NCI-H748 treated with DMSO at 0.1 percent for 48 hours (cell line): ENCODE measurements at regions not wholly inside any gene's neighbourhood (a gene's known extent, or its start where the extent isn't known, plus 50 kb on each side); places are given as distances from the start of the nearest gene placed in this dataset.
"Not testable (repeated sequence)": the region's sequence is repeated elsewhere in the genome, so short reads cannot be mapped to it uniquely, and the experiment has no call there.

Experiments used
- DNase-seq: peaks from one replicate; lab custom pipeline; 2025; lab: John Stamatoyannopoulos, UW

DNA sequence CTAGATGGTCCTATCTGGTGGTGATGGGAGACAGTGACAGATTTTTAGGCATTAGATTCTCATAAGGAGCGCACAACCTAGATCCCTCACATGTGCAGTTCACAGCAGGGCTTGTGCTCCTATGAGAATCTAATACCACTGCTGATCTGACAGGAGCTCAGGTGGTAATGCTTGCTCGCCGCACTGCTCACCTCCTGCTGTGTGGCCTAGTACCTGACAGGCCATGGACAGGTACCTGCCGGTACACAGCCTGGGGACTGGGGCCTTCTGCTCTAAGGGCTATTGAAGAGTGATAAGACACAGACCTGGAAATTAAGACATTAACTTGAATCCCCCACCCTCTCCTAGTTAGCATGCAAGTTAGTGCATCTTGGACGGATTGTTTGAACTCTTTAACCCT, 64.4 kb downstream of the KLRB1 start:
- not testable (repeated sequence) for DNase-seq

DNA sequence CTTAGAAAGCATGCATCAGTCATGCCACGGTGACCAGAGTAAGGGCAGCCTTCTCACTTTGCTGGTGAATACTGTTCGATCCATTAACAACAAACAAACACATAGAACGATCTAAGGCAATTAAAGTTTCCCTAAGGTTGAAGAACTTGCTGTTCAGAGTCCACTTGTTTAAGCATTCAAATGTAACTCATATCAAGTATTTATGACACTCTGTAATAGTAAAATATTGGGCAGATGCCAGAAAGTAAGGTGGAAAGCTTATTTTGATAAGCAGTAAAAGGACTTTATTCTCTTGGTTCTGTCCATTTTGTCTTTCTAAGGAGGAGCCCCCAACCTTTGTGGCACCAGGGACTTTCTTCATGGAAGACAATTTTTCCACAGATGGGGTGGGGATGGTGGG, 64.9 kb downstream of the KLRB1 start:
- DNase-seq, result not testable (repeated sequence)

DNA sequence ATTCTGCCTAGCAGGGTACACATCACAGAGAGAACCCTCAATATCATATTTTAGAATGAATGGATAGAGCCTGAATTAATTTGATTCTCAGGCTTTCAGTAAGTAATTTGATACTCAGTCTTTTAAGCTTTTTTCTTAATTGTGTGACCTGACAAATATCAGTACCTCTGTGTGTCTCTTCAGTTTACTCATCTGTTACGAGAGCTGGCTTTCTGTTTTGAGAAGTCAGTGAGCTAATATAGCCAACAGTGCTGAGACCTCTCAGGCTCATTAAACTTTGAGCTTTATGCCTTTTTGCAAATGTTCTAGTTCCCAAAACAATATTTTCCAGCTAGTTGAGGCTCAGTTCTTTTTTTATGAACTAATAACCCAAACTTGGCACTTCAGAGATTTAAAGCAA, 91.8 kb downstream of the KLRB1 start:
- not testable (repeated sequence) for DNase-seq

DNA sequence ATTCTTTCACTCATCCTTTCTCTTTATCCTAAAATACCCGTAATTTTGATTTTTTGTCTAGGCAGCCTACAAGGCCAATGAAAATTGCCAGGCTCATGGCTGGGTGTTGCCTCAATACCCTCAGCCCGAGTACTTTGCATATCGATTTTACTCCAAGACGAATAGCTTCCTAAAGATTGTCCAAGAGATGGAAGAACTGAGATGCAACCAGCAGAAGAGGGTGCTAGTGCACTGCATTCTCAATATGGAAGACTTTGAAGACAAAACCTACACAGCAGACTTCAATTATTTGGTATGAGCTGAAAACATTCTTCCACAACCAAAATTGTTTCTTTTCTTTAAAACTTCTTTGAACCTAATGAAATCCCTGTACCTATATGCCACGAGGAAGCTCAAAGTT, 95.0 kb downstream of the KLRB1 start:
- not testable (repeated sequence) for DNase-seq

DNA sequence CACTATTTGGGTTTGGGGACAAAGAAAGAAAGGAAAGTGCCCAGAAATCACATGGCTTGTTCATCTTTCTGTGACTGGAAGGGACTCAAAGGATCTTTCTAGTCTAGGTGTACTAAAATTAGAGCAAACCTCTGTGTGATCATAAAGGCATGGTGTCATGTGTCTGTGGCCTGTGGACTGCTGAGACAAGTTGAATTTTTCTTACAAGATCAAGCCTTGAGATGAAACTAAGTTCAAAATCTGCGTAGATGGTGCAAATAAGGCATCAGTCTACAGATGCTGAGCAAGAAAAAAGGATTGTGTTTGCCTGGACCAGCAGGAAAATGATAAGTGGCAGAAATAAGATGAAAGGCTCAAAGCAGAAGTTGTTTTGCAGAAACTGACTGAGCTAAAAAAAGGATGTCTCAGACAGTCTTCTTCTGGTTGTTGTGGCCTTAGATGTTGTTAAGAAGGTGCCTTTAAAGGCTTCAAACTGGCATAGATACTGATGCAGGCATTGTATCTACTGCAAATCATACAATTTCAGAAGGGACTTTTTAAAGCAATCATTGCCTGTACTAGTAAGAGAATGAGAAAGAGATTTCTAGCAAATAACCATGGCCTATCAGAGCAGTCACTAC, 97.2 kb downstream of the KLRB1 start:
- DNase-seq, result not testable (repeated sequence)

DNA sequence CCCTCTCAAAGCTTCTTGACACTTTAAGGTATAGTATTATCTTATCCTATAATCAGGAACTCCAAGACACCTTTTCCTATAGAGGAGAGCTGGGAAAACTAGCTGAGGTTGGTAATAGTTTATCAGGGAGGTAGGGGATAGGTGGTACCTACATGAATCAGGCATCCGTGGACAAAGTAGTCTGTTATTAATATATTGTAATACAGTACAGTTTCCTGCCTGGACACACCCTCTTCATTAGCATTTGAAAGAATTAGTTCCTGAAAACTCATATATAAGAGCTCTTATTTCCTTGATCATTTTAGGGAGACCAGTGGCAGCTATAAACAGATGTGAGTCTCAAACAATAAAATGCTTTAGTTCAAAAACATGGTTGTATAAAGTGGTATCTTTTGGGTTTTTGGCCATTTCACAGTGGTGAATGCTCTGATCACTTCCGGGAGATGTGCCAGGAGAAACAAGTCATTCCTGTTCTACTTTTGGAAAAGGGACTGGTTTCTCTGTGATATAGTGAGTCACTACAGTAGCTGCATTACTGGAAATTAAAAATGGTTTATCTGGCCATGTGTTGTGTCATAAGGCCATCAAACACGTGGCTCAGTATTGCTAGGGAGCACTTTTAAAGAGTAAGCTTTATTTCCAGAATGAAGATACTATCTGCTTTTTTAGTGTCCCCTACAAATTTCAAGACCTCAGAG, 98.1 kb downstream of the KLRB1 start:
- no peak for DNase-seq

DNA sequence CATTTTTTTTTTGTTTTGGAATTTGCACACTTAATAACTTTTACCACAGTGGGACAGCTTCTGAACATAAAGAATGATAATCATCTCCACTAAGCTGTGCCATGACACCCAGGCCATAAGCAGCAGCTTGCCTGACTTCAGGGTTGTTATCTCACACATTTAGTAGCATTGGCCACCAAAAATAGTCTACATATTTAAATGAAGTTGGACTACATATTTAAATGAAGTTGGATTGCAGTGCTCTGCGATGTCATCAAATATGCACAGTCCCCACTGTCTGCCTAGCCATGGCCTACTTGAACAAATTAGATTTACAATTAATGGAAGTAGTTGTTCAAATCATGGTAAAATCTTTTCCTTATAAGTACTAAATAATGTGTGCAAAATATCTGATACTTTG, 101.0 kb downstream of the KLRB1 start:
- DNase-seq, result no peak

DNA sequence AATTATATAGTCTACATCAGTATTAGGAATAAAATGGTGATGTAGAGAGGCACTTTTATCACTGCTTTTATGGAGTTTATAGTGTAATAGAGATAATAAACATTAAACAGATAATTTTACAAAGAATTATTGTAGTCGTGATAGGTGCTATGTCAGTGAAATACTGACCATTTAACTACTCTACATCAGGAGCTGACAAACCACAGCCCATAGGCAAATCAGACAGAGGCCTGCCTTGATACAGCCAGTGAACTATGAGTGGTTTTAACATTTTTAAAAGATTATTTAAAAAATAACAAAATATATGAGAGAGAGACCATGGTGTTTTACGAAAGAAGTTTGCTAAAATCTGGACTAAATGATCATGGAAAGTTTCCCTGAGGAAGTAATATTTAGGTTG, 104.3 kb downstream of the KLRB1 start:
- DNase-seq, result not testable (repeated sequence)

DNA sequence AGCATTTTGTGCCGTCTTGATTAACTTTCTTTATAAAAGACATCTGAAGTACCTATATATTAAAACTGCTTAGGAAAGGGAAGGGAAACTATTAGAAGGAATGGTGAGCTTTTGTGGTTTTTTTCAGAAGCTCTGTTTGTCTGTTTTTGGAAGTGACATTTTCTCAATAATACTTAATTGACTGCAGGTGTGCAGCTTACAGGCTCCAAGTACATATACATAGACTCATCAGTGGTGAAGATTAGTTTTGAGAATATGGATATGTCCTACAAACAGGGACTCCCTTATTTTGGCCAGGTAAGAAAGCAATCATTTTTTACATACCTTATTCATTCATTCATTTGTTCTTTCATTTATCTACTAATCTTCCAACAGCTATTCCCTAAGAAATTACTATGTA, 104.9 kb downstream of the KLRB1 start:
- not testable (repeated sequence) for DNase-seq

DNA sequence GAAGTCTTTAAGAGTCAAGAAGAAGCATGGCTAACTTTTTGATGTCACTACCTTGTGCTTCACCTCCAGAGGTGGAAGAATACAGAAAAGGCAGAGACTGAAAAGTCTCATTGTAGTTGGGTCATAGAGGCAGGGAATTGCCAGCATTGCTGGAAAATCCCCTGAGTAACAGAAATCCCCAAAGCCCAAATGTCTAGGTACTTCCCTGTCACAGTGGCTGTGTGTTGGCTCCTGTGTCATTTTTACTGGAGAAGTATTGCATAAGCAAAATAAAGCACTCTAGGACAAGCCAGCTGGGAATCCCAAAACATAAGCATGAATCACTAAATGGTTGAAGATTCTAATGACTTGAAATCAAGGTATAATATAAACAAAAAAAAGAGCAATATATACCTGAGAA, 114.4 kb downstream of the KLRB1 start:
- not testable (repeated sequence) for DNase-seq

DNA sequence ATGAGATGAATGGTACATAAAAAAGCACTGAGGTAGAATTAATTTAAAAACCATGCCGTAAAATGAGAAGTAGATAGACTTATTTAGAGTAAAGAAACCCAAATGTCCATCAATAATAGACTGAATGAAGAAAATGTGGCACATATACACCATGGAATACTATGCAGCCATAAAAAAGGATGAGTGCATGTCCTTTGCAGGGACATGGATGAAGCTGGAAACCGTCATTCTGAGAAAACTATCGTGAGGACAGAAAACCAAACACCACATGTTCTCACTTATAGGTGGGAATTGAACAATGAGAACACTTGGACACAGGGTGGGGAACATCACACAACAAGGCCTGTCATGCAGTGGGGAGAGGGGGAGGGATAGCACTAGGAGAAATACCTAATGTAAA, 126.4 kb downstream of the KLRB1 start:
- not testable (repeated sequence) for DNase-seq

DNA sequence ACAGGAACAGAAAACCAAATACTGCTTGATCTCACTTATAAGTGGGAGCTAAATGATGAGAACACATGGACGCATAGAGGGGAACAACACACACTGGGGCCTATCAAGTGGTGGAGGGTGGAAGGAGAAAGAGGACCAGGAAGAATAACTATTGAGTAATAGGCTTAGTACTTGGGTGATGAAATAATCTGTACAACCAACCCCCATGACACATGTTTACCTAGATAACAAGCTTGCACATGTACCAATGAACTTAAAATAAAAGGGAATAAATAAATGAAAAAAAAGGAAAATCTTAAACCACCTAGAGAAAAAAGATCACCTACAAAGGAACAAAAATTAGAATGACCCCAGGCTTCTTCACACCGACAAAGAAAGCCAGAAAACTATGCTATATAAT, 133.5 kb downstream of the KLRB1 start:
- DNase-seq, result not testable (repeated sequence)

DNA sequence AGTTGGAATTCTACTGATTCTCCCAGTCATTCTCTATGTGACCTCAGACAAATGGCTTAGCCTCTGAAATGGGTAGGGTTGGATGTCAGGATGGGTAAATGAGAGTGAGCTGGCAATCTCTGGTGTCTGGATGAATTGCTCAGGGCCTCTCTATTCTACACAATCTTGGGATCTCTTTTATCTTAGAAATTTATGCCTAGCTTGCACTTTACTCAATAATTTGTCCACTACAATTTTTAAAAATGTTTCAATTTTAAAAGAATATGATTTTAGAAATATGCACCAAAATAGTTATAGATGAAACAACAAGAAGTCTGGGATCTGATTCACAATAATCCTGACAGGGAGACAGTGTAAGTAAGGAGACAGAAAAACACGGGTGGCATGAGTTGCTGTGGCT, 134.1 kb downstream of the KLRB1 start:
- DNase-seq, result not testable (repeated sequence)

DNA sequence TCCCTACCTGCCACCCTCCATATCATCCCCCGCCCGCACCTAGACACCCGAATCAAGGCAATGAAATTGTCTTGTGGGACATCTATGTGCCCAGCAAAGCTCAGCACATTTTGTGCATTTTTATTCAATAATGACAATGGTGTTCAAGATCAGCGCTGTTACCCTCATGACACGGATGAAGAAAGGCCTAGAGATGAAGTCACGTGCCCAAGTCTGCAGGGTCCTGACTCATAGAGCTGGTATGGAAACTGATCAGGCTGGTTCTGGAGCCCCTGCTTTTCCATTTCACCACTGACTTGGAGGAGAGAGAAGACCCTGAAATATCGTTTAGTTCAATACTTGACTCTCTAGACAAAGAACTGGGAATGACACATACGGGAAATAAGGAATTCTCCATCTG, 136.2 kb downstream of the KLRB1 start:
- DNase-seq, result not testable (repeated sequence)

DNA sequence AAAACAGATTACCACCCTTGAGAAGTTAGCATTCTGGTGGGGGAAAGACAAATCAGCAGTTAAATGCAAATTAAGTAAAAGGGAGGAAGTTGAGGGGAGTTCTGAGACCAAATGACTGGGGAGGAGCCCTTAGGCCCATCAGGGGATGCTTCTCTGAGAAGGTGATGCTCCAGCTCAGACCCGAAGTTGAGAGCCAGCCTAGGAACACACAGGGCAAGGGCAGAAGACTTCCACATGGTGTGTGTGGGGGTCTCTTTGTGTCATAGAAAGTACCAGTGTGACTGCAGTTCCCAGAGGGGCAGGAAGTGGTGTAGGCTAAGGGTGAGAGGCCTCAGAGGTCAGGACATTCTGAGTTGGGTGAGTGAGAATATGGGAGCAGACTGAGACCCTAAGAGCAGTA, 137.3 kb downstream of the KLRB1 start:
- DNase-seq, result not testable (repeated sequence)

DNA sequence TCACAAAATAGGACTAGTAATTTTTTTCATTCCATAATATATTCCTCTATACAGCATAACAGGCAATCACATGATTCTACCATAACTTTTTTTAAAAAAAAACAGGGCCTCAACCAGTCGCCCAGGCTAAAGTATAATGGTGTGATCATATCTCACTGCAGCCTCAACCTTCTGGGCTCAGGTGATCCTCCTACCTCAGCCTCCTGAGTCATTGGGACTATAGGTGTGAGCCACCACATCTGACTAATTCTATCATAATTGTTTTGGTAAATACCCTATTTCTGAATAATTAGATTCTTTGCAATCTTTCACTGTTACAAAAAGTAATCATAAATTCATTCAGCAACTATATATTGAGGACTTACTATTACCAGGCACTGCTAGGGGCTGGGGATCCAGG, 137.8 kb downstream of the KLRB1 start:
- not testable (repeated sequence) for DNase-seq

DNA sequence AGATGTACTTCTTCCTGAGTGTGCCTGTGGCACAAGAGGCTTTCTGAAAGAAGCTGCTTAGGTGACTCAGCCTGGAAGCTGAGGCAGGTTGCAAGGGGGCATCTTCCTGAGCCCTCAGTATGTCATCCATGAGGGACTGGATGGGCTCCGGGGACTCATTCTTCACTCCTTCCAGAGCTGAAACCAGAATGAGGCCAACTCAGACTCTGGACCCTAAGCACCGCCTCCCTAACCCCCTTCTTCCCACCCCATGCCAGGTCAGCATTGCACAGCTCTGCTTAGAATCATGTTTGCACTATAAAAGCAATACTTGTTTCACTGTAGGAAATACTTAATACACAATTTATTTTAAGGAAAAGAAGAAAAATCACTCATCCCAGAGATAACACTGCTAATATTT, 138.3 kb downstream of the KLRB1 start:
- not testable (repeated sequence) for DNase-seq

DNA sequence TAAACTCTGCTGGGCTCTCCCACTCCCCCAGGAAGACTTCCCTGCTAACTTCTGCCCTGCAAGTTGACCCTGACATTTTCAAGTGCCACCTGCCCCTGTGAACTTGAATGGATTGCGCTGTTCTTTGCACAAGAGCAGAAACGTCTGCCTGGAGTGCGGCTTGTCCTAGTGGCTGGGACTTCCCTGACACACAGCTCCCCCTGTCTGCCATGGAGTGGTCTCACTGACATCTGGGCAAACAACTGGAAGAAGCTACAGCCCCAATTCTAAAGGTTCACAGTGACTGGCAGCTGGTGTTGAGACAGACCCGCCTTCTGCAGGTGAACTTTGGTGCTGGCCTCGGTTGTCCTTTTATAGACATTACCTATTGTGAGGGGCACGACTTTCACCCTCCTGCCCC, 138.7 kb downstream of the KLRB1 start:
- DNase-seq, result not testable (repeated sequence)

DNA sequence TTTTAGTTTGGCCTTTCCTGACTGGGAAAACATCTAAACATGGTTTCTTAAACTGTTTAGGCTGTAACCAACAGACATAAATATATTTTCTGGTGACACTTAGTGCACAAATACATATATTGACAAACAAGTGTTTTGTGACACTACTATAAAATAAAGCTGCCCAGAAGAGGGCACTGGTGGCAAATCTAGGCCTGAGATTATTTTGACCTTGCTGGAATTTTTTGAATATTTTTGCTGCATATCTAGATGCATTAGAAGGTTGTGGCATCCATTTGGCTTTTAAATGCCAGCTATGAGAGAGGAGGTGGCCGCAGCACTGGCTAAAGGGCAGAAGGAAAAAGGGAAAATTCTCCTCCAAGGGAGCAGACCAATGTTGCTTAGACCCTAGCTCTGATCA, 139.6 kb downstream of the KLRB1 start:
- not testable (repeated sequence) for DNase-seq

DNA sequence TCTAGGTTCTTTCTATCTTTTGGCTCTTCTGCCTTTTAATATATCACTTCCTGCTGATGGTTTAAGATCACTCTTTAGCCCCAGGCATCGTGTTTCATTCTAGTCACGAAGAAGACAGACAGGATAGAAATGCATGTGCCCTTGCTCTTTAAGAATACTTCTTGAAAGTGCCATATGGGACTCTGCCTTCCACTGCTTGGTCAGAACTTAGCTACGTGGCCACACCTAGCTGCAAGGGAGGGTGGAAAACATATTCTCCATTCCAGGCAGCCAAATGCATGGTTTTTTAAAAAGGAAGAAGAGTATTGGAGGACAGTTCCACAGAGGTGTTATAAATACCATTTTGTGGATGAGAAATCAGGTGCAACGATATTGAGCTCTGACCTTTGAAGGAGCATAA, 143.3 kb downstream of the KLRB1 start:
- no peak for DNase-seq

DNA sequence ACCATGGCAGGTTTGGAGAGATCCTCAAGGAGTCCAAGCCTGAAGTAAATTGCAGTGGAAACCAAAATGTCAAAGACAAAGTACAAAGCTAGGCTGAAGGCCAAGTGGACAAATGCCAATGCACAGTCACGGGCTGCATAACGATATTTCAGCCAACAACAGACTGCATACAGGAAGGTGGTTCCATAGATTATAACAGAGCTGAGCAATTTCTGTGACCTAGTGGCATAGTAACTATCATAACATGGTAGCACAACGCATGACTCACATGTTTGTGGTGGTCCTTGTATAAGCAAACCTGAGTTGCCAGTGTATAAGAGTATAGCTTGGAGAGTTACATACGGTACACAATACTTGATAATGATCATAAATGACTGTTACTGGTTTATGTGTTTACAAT, 152.2 kb downstream of the KLRB1 start:
- DNase-seq, result not testable (repeated sequence)

DNA sequence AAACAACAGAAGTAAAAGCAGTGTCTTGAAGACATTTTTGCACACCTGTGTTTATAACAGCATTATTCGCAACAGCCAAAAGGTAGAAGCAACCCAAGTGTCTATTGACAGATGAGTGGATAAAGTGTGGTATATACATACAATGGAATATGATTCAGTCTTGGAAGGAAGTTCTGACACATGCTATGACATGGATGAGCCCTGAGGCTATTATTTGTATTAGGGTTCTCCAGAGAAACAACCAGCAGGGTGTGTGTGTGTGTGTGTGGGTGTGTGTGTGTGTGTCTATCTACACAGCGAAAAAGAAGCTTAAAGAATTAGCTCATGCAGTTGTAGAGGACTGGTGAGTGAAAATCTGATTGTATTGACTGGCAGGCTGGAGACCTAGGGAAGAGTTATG, 153.7 kb downstream of the KLRB1 start:
- DNase-seq, result not testable (repeated sequence)

DNA sequence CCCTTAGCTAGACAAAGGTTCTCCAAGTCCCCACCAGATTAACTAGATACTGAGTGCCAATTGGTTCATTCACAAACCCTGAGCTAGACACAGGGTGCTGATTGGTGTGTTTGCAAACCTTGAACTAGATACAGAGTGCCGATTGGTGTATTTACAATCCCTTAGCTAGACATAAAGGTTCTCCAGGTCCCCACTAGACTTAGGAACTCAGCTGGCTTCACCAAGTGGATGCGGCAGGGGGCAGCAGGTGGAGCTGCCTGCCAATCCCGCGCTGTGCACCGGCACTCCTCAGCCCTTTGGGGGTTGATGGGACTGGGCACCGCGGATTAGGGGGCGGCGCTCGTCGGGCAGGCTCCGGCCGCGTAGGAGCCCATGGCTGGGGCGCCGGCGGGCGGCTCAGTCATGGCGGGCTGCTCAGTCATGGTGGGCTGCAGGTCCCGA, 157.6 kb downstream of the KLRB1 start:
- not testable (repeated sequence) for DNase-seq

DNA sequence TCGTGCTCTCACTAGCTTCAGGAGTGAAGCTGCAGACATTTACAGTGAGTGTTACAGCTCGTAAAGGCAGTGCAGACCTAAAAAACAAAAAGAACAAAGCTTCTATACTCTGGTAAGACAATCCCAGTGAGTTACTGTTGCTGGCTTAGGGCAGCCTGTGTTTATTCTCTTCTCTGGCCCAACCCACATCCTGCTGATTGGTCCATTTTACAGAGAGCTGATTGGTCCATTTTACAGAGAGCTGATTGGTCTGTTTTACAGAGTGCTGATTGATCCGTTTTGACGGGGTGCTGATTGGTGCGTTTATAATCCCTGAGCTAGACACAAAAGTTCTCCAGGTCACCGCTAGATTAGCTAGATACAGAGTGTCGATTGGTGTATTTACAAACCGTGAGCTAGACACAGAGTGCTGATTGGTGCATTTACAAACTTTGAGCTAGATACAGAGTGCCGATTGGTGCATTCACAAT, 158.0 kb downstream of the KLRB1 start:
- not testable (repeated sequence) for DNase-seq
